Astrocyte (in vitro differentiated cells and primary cell): ENCODE measurements at regions not wholly inside any gene's neighbourhood (a gene's known extent, or its start where the extent isn't known, plus 50 kb on each side); places are given as distances from the start of the nearest gene placed in this dataset.

Experiments
- DNase-seq: peaks from one replicate; pipeline ENCODE4 v3.0.0-alpha.2; 2010; ENCODE audit warnings: low read depth
- FAIRE-seq: peaks from 2 replicates; lab custom pipeline; 2011; peaks lifted over from hg19 to GRCh38; lab: Jason Lieb, UNC
- H2AFZ ChIP-seq: 2 replicates; pipeline ENCODE4 v1.6.0; 2012; ENCODE audit warnings: low read depth, low read length, inconsistent platforms
- H3K27ac ChIP-seq: 2 replicates; pipeline ENCODE4 v1.5.1; 2011; ENCODE audit warnings: low read depth, low read length, inconsistent platforms
- H3K27me3 ChIP-seq: 2 replicates; pipeline ENCODE4 v1.6.0; 2011; ENCODE audit warnings: low read length, inconsistent platforms; ENCODE audit not compliant: insufficient read depth
- H3K36me3 ChIP-seq: 2 replicates; pipeline ENCODE4 v1.5.1; 2011; ENCODE audit warnings: low read length, inconsistent platforms; ENCODE audit not compliant: insufficient read depth
- H3K4me1 ChIP-seq: 2 replicates; pipeline ENCODE4 v1.5.1; 2011; ENCODE audit warnings: low read length, inconsistent platforms; ENCODE audit not compliant: insufficient read depth
- H3K4me2 ChIP-seq: 2 replicates; pipeline ENCODE4 v1.6.0; 2012; ENCODE audit warnings: low read length, inconsistent platforms
- H3K4me3 ChIP-seq: 2 replicates; pipeline ENCODE4 v1.5.1; 2011; ENCODE audit warnings: low read depth, mild to moderate bottlenecking, low read length, inconsistent platforms; ENCODE audit not compliant: insufficient read depth
- H3K79me2 ChIP-seq: 2 replicates; pipeline ENCODE4 v1.6.0; 2012; ENCODE audit warnings: mild to moderate bottlenecking, low read length, inconsistent platforms; ENCODE audit not compliant: insufficient read depth
- H3K9ac ChIP-seq: 2 replicates; pipeline ENCODE4 v1.6.0; 2012; ENCODE audit warnings: mild to moderate bottlenecking, low read length, inconsistent platforms
- H3K9me3 ChIP-seq: 2 replicates; pipeline ENCODE4 v1.5.1; 2012; ENCODE audit warnings: low read depth, mild to moderate bottlenecking, low read length, inconsistent platforms; ENCODE audit not compliant: insufficient read depth
- H4K20me1 ChIP-seq: 2 replicates; pipeline ENCODE4 v1.6.0; 2012; ENCODE audit warnings: low read length, inconsistent platforms; ENCODE audit not compliant: insufficient read depth
- H3K27ac Mint-ChIP-seq: one replicate; pipeline ENCODE4 v1.8.0; 2021; ENCODE audit warnings: mild to moderate bottlenecking, mixed read lengths; ENCODE audit not compliant: unreplicated experiment
- H3K27me3 Mint-ChIP-seq: one replicate; pipeline ENCODE4 v1.8.0; 2021; ENCODE audit warnings: low read depth, mixed read lengths; ENCODE audit not compliant: unreplicated experiment
- H3K36me3 Mint-ChIP-seq: one replicate; pipeline ENCODE4 v1.8.0; 2021; ENCODE audit warnings: low read depth, mixed read lengths; ENCODE audit not compliant: unreplicated experiment
- H3K4me1 Mint-ChIP-seq: one replicate; pipeline ENCODE4 v1.8.0; 2021; ENCODE audit warnings: low read depth, mixed read lengths; ENCODE audit not compliant: unreplicated experiment
- H3K4me3 Mint-ChIP-seq: one replicate; pipeline ENCODE4 v1.8.0; 2021; ENCODE audit warnings: mild to moderate bottlenecking, moderate library complexity, mixed read lengths; ENCODE audit not compliant: unreplicated experiment
- H3K9me3 Mint-ChIP-seq: one replicate; pipeline ENCODE4 v1.8.0; 2021; ENCODE audit warnings: mild to moderate bottlenecking, mixed read lengths; ENCODE audit not compliant: unreplicated experiment
- CTCF ChIP-seq: IDR thresholded peaks from 2 replicates; pipeline ENCODE4 v1.5.1; 2011; ENCODE audit warnings: low read depth, mild to moderate bottlenecking, inconsistent platforms, low read length, moderate library complexity; ENCODE audit not compliant: insufficient read depth
- EZH2 ChIP-seq: IDR thresholded peaks from 2 replicates; pipeline ENCODE4 v1.6.1; 2012; ENCODE audit warnings: mild to moderate bottlenecking, low read length, inconsistent platforms; ENCODE audit not compliant: insufficient read depth

GRCh38 chr9:85108746-85109145 is 439.2 kb downstream of the NTRK2 start:
- TF ChIP-seq CTCF (no peak), EZH2 (no peak)
- Histone ChIP-seq H3K79me2 (no peaks in the 10 kb centered on the region), H3K9me3 (no peaks in the 10 kb centered on the region), H2AFZ (no peak overlapping the region), H3K4me2 (no peak overlapping the region), H3K9ac (no peak overlapping the region), H4K20me1 (no peaks in the 10 kb centered on the region), H3K36me3 (no peaks in the 10 kb centered on the region), H3K27ac (no peak overlapping the region), H3K27me3 (no peaks in the 10 kb centered on the region), H3K4me1 (no peaks in the 10 kb centered on the region), H3K4me3 (no peak overlapping the region)
- Mint-ChIP-seq H3K36me3 (no peaks in the 10 kb centered on the region), H3K27ac (no peak overlapping the region), H3K9me3 (no peaks in the 10 kb centered on the region), H3K27me3 (no peaks in the 10 kb centered on the region), H3K4me1 (peaks cover 2% of the 10 kb centered on the region), H3K4me3 (no peak overlapping the region)
- DNase-seq (no peak), FAIRE-seq (no peak)

GRCh38 chr9:85108229-85108628 is 438.7 kb downstream of the NTRK2 start:
- TF ChIP-seq EZH2 (no peak), CTCF (no peak)
- peaks cover 2% of the 10 kb centered on the region for H3K4me1 Mint-ChIP-seq
- FAIRE-seq (no peak), DNase-seq (no peak)
- no peak overlapping the region for H3K27ac Mint-ChIP-seq
- Histone ChIP-seq H2AFZ (no peak overlapping the region), H3K36me3 (no peaks in the 10 kb centered on the region), H3K4me3 (no peak overlapping the region), H3K4me2 (no peak overlapping the region), H3K27me3 (no peaks in the 10 kb centered on the region), H3K4me1 (no peaks in the 10 kb centered on the region), H3K9ac (no peak overlapping the region), H3K27ac (no peak overlapping the region), H3K9me3 (no peaks in the 10 kb centered on the region), H4K20me1 (no peaks in the 10 kb centered on the region), H3K79me2 (no peaks in the 10 kb centered on the region)
- H3K4me3 Mint-ChIP-seq, result no peak overlapping the region
- no peaks in the 10 kb centered on the region for H3K9me3 Mint-ChIP-seq
- H3K36me3 Mint-ChIP-seq, result no peaks in the 10 kb centered on the region
- H3K27me3 Mint-ChIP-seq, result no peaks in the 10 kb centered on the region

GRCh38 chr9:85089188-85089969 is 419.9 kb downstream of the NTRK2 start:
- DNase-seq, result no peak
- no peak overlapping the region for H3K27ac ChIP-seq

More at GRCh38 chr9:85089188-85089969, 419.9 kb downstream of the NTRK2 start:
- H4K20me1 ChIP-seq, result no peaks in the 10 kb centered on the region
- H3K4me2 ChIP-seq, result no peak overlapping the region
- FAIRE-seq, result no peak
- no peaks in the 10 kb centered on the region for H3K9me3 Mint-ChIP-seq
- no peak overlapping the region for H3K27ac Mint-ChIP-seq
- H3K4me1 ChIP-seq, result no peaks in the 10 kb centered on the region
- H3K9me3 ChIP-seq, result no peaks in the 10 kb centered on the region
- H3K27me3 Mint-ChIP-seq, result no peaks in the 10 kb centered on the region
- no peak overlapping the region for H3K4me3 ChIP-seq
- H3K4me1 Mint-ChIP-seq, result peaks cover 6% of the 10 kb centered on the region
- no peak overlapping the region for H2AFZ ChIP-seq
- H3K36me3 Mint-ChIP-seq, result no peaks in the 10 kb centered on the region
- no peaks in the 10 kb centered on the region for H3K36me3 ChIP-seq
- H3K9ac ChIP-seq, result no peak overlapping the region
- no peak overlapping the region for H3K4me3 Mint-ChIP-seq
- no peaks in the 10 kb centered on the region for H3K27me3 ChIP-seq
- H3K79me2 ChIP-seq, result no peaks in the 10 kb centered on the region
- TF ChIP-seq CTCF (no peak), EZH2 (no peak)
